GM21447 (cell line): ENCODE measurements at regions not wholly inside any gene's neighbourhood (a gene's known extent, or its start where the extent isn't known, plus 50 kb on each side); places are given as distances from the start of the nearest gene placed in this dataset.

ENCODE experiments used
- ATAC-seq: cut with Tn5 transposase; IDR thresholded peaks from one replicate; pipeline ENCODE4 v1.9.1; 2021; ENCODE audit not compliant: unreplicated experiment

GRCh38 chr12:124458992-124459851 is 108.2 kb downstream of the NCOR2 start:
- ATAC-seq = no peak

- no peak for ATAC-seq
Measured at GRCh38 chr12:124458220-124458991, 109.0 kb downstream of the NCOR2 start.

- ATAC-seq = peak; percentile 39
Measured at GRCh38 chr12:124457287-124458219, 109.9 kb downstream of the NCOR2 start.

- ATAC-seq = no peak
Measured at GRCh38 chr12:124456652-124457152, 110.7 kb downstream of the NCOR2 start.

GRCh38 chr12:124456133-124456651 is 111.2 kb downstream of the NCOR2 start:
- ATAC-seq = no peak

GRCh38 chr12:124455336-124455735 is 112.1 kb downstream of the NCOR2 start:
- no peak for ATAC-seq

GRCh38 chr12:124454735-124455134 is 112.7 kb downstream of the NCOR2 start:
- no peak for ATAC-seq

- no peak for ATAC-seq
Measured at GRCh38 chr12:124454352-124454725, 113.1 kb downstream of the NCOR2 start.

- peak; percentile 74 for ATAC-seq
Measured at GRCh38 chr12:124453419-124454351, 113.7 kb downstream of the NCOR2 start.

GRCh38 chr12:124452576-124453331 is 114.7 kb downstream of the NCOR2 start:
- no peak for ATAC-seq

GRCh38 chr12:124451637-124452243 is 115.7 kb downstream of the NCOR2 start:
- no peak for ATAC-seq

GRCh38 chr12:124451016-124451415 is 116.4 kb downstream of the NCOR2 start:
- ATAC-seq = no peak

- no peak for ATAC-seq
Measured at GRCh38 chr12:124450376-124450750, 117.0 kb downstream of the NCOR2 start.

GRCh38 chr12:124449623-124450375 is 117.6 kb downstream of the NCOR2 start:
- no peak for ATAC-seq

GRCh38 chr12:124448955-124449622 is 118.3 kb downstream of the NCOR2 start:
- no peak for ATAC-seq

- no peak for ATAC-seq
Measured at GRCh38 chr12:124448241-124448954, 119.0 kb downstream of the NCOR2 start.

GRCh38 chr12:124446364-124446763 is 121.0 kb downstream of the NCOR2 start:
- no peak for ATAC-seq
